ENCODE measurements at regions not wholly inside any gene's neighbourhood (a gene's known extent, or its start where the extent isn't known, plus 50 kb on each side); places are given as distances from the start of the nearest gene placed in this dataset.

- 43 to 93% (median 79%) methylated on average over 1 of the region's 1 CpG for WGBS, 3 donors
- H3K27ac ChIP-seq (ENCODE audit: low read depth, low read length), result no peak overlapping the region
Observed at GRCh38 chr2:145076085-145076484, 556.2 kb upstream of the ZEB2 start.

GRCh38 chr2:145075454-145076062, 555.6 kb upstream of the ZEB2 start:
- no peak overlapping the region for H3K27ac ChIP-seq (ENCODE audit: low read depth, low read length)
- WGBS, 3 donors, result 76 to 91% (median 80%) methylated on average over 1 of the region's 1 CpG

- H3K27ac ChIP-seq (ENCODE audit: low read depth, low read length), result no peak overlapping the region
Observed at GRCh38 chr2:145070703-145071102, 550.8 kb upstream of the ZEB2 start.

GRCh38 chr2:145068509-145068908, 548.6 kb upstream of the ZEB2 start:
- no peak overlapping the region for H3K27ac ChIP-seq (ENCODE audit: low read depth, low read length)
- 60 to 72% (median 66%) methylated on average over 2 of the region's 2 CpGs for WGBS, 3 donors

- no peak overlapping the region for H3K27ac ChIP-seq (ENCODE audit: low read depth, low read length)
- 62 to 83% (median 80%) methylated on average over 6 of the region's 6 CpGs for WGBS, 3 donors
Observed at GRCh38 chr2:145067549-145068030, 547.7 kb upstream of the ZEB2 start.

- WGBS, 3 donors, result 56 to 64% (median 57%) methylated on average over 3 of the region's 3 CpGs
- H3K27ac ChIP-seq (ENCODE audit: low read depth, low read length), result no peak overlapping the region
Observed at GRCh38 chr2:145066856-145067548, 547.1 kb upstream of the ZEB2 start.

- WGBS, 3 donors, result 41 to 63% (median 46%) methylated on average over 4 of the region's 4 CpGs
- no peak overlapping the region for H3K27ac ChIP-seq (ENCODE audit: low read depth, low read length)
Observed at GRCh38 chr2:145066151-145066661, 546.3 kb upstream of the ZEB2 start.

GRCh38 chr2:145065342-145065741, 545.4 kb upstream of the ZEB2 start:
- WGBS, 3 donors, result 81 to 93% (median 90%) methylated on average over 1 of the region's 1 CpG
- no peak overlapping the region for H3K27ac ChIP-seq (ENCODE audit: low read depth, low read length)

GRCh38 chr2:145064511-145064910, 544.6 kb upstream of the ZEB2 start:
- H3K27ac ChIP-seq (ENCODE audit: low read depth, low read length), result no peak overlapping the region
- 61 to 73% (median 63%) methylated on average over 1 of the region's 1 CpG for WGBS, 3 donors

- 76 to 92% (median 79%) methylated on average over 3 of the region's 3 CpGs for WGBS, 3 donors
- H3K27ac ChIP-seq (ENCODE audit: low read depth, low read length), result no peak overlapping the region
Observed at GRCh38 chr2:145060876-145061275, 541.0 kb upstream of the ZEB2 start.

GRCh38 chr2:145059914-145060313, 540.0 kb upstream of the ZEB2 start:
- WGBS, 3 donors, result 71 to 80% (median 78%) methylated on average over 2 of the region's 2 CpGs
- H3K27ac ChIP-seq (ENCODE audit: low read depth, low read length), result no peak overlapping the region

GRCh38 chr2:145059343-145059742, 539.4 kb upstream of the ZEB2 start:
- H3K27ac ChIP-seq (ENCODE audit: low read depth, low read length), result no peak overlapping the region
- 94 to 100% (median 99%) methylated on average over 1 of the region's 1 CpG for WGBS, 3 donors

GRCh38 chr2:145058457-145058856, 538.5 kb upstream of the ZEB2 start:
- H3K27ac ChIP-seq (ENCODE audit: low read depth, low read length), result no peak overlapping the region
- whole genome bisulfite sequencing, 3 donors, result 79 to 90% (median 83%) methylated on average over 1 of the region's 1 CpG

GRCh38 chr2:145055651-145056050, 535.7 kb upstream of the ZEB2 start:
- no peak overlapping the region for H3K27ac ChIP-seq (ENCODE audit: low read depth, low read length)

GRCh38 chr2:145050134-145050533, 530.2 kb upstream of the ZEB2 start:
- H3K27ac ChIP-seq (ENCODE audit: low read depth, low read length), result no peak overlapping the region
- 87 to 90% (median 89%) methylated on average over 2 of the region's 2 CpGs for WGBS, 3 donors

- 59 to 80% (median 76%) methylated on average over 3 of the region's 3 CpGs for WGBS, 3 donors
- no peak overlapping the region for H3K27ac ChIP-seq (ENCODE audit: low read depth, low read length)
Observed at GRCh38 chr2:145049475-145049874, 529.6 kb upstream of the ZEB2 start.

- H3K27ac ChIP-seq (ENCODE audit: low read depth, low read length), result no peak overlapping the region
- 87 to 95% (median 91%) methylated on average over 1 of the region's 1 CpG for WGBS, 3 donors
Observed at GRCh38 chr2:145047554-145047953, 527.6 kb upstream of the ZEB2 start.

- H3K27ac ChIP-seq (ENCODE audit: low read depth, low read length), result no peak overlapping the region
Observed at GRCh38 chr2:145044491-145044890, 524.6 kb upstream of the ZEB2 start.

GRCh38 chr2:145043399-145043834, 523.5 kb upstream of the ZEB2 start:
- WGBS, 3 donors, result 78 to 83% (median 80%) methylated on average over 6 of the region's 6 CpGs
- H3K27ac ChIP-seq (ENCODE audit: low read depth, low read length), result no peak overlapping the region

GRCh38 chr2:145041706-145042105, 521.8 kb upstream of the ZEB2 start:
- no peak overlapping the region for H3K27ac ChIP-seq (ENCODE audit: low read depth, low read length)

All from adipose tissue (tissue), 3 donors.